Vagina (tissue), 2 donors: ENCODE measurements at regions not wholly inside any gene's neighbourhood (a gene's known extent, or its start where the extent isn't known, plus 50 kb on each side); places are given as distances from the start of the nearest gene placed in this dataset.

ENCODE experiments used
- CTCF ChIP-seq, 3 experiments: fragments of 450-650 bp in 2 of 3; fragments of 200-600 bp in 1 of 3; sonication (generic) in 1 of 3; IDR thresholded peaks; one replicate each; pipeline ENCODE4 v1.5.1; 2017 to 2019; ENCODE audit warnings: antibody characterized with exemption in 3 of 3, mild to moderate bottlenecking in 2 of 3, moderate library complexity in 2 of 3
- POLR2AphosphoS5 ChIP-seq, 2 donors: sonication (generic); formaldehyde crosslinking; IDR thresholded peaks; one replicate each; pipeline ENCODE4 v1.9.0; 2017; ENCODE audit warnings: antibody characterized with exemption in 2 of 2, mild to moderate bottlenecking in 2 of 2, low read depth in 1 of 2; ENCODE audit not compliant: insufficient read depth in 1 of 2

GRCh38 chr3:110895054-110895453 is 176.6 kb upstream of the NECTIN3 start:
- TF ChIP-seq CTCF (IDR thresholded peaks at IDR 0.05) (no peak), POLR2AphosphoS5 (IDR thresholded peaks at IDR 0.05; ENCODE audit: insufficient read depth in 1 of 2, low read depth in 1 of 2) (no peak)
